CD4-positive, alpha-beta T cell treated with Interleukin-15 for 4 hours (primary cell): ENCODE measurements at regions not wholly inside any gene's neighbourhood (a gene's known extent, or its start where the extent isn't known, plus 50 kb on each side); places are given as distances from the start of the nearest gene placed in this dataset.
"Not testable (repeated sequence)": the region's sequence is repeated elsewhere in the genome, so short reads cannot be mapped to it uniquely, and the experiment has no call there.

Experiments
- DNase-seq: peaks from one replicate; pipeline ENCODE4 v3.0.0-alpha.2; 2020; ENCODE audit warnings: low spot score

DNA sequence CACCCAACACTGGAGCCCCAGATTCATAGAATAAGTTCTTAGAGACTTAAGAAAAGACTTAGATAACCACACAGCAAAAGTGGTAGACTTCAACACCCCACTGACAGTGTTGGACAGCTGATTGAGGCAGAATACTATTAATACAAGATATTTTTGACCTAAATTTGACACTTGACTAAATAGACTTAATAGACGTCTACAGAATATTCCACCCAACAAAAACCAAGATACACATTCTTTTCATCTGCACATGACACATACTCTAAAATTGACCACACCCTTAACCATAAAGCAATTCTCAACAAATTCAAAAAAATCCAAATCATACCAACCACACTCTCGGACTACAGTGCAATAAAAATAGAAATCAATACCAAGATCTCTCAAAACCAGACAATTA is 179.8 kb upstream of the TPM1 start:
- no peak for DNase-seq

DNA sequence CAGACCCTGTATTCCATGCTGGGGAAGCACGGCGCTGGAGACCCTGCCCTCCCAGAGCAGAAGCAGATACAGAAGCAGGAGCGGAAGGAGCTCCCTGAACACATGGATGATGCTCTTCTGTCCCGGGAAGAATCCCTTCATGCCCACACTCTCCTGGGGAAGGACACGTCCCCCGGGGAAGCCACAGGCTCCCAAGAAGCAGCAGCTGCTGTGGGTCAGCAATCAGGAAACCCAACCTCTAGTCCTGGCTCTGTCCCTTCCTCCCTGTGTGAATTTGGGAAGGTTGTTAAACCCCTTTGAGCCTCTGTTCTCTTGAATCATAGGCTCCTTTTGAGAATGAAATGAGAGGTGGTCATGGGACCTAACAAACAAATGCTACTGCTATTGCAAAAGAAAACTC is 176.2 kb upstream of the TPM1 start:
- no peak for DNase-seq

- DNase-seq, result no peak
Measured at GRCh38 chr15:62867844-62868243, 174.7 kb upstream of the TPM1 start.

GRCh38 chr15:62868507-62868906 is 174.0 kb upstream of the TPM1 start:
- no peak for DNase-seq

GRCh38 chr15:62869116-62869515 is 173.4 kb upstream of the TPM1 start:
- DNase-seq, result no peak

DNA sequence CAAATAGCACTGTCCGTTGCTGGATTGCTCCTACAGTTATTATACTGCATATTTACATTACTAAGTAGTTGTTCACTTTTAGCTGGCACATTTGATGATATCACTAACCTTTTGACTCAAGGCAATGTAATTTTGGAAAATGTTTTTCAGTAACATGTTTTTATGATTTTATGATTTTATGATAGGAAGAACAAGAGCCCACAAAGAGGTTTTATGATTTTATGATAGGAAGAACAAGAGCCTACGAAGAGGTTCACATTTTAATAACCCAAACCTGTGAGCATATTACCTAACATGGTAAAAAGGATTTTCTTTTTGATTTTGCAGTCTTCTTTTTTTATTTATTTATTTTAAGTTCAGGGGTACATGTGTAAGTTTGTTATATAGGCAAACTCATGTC is 172.3 kb upstream of the TPM1 start:
- no peak for DNase-seq

- DNase-seq, result not testable (repeated sequence)
Measured at GRCh38 chr15:62870701-62871100, 171.8 kb upstream of the TPM1 start.

GRCh38 chr15:62873203-62873602 is 169.3 kb upstream of the TPM1 start:
- no peak for DNase-seq

- no peak for DNase-seq
Measured at GRCh38 chr15:62874064-62874463, 168.5 kb upstream of the TPM1 start.

DNA sequence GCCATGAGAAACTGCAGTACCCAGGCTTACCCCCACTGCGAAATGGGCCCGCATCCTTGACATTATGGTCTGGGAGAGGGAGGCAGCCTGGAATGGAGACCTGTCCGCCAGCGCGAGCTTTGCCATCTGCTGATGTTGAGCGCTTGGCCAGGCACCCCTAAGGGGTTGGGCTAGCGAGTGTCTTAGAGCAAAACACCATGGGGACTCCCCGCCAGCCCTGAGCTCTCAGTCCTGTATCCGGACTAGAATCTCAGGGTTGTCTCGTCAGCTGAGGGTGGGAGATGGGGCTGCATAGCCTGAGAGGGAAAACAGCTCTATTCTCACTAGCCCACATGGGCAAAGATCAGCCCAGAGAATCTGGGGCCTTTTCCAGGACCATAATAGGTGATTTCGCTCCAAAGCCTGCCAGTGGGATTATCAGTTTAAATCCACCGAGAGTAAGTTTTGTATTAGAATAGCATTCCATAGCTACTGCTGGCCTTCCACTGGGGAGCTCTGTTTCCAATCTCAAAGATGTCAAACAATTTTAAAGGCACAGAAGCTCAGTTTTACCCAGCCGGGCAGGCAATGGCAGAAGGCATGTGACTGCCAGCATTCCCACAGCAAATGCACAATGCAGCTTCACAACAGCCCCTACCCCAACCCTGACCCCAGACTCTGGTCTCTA is 167.5 kb upstream of the TPM1 start:
- no peak for DNase-seq

DNA sequence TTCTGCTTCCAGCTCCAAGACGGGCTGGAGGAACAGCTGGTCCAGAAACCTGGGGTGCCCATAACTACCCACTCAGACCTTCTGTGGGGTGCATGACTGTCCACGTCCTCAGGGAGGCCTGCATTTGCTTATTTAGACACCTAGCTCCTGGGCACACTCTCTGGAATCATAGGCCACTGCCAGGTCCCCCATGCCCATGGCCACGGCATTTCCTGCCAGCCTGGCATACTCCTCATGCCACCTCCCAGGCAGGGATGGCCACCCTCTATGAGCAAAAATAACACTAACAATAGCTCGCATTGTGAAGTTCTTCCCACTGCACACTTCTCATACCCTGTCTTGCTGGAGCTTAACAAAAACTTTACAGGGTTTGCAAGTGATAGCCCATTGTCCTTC is 166.9 kb upstream of the TPM1 start:
- DNase-seq, result no peak

DNA sequence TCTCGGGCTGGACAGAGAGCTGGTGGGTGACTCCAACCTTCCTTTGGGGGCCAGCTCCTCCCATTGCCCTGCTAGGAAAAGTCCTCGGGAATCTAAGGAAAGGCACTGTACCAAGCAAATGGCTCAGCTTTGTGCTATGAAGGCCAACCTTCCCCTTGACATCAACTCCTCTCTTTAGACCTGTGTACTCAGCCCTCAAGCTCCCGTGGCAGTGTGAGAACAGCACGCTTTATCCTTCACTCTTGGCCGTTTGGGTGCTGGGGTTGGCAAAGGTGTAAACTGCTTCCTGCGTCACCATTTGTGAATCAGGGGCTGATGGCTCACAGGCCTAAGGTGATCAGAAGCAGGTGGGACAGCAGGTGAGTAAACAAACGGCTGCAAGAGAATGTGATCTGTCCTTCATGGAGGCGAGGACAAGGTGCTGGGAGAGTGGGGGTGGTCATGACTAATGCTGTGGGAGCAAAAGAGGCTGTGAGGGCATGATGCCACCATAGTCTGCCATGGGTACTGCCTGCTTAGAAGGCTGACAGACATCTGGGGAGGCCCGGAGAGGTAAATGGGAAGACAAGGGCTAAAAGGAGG is 165.2 kb upstream of the TPM1 start:
- DNase-seq, result no peak

GRCh38 chr15:62878070-62878469 is 164.5 kb upstream of the TPM1 start:
- DNase-seq, result no peak

DNA sequence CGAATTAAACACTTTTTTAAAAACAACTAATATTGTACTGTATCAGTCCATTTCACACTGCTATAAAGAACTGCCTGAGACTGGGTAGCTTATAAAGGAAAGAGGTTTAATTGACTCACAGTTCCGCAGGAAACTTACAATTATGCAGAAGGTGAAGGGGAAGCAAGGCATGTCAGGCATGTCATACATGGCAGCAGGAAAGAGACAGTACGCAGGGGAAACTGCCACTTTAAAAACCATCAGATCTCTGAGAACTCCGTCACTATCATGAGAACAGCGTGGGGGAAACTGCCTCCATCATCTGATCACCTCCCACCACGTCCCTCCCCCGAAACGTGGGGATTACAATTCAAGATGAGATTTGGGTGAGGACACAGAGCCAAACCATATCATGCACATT is 162.8 kb upstream of the TPM1 start:
- no peak for DNase-seq

GRCh38 chr15:62880278-62880677 is 162.3 kb upstream of the TPM1 start:
- no peak for DNase-seq

- no peak for DNase-seq
Measured at GRCh38 chr15:62881056-62881455, 161.5 kb upstream of the TPM1 start.

DNA sequence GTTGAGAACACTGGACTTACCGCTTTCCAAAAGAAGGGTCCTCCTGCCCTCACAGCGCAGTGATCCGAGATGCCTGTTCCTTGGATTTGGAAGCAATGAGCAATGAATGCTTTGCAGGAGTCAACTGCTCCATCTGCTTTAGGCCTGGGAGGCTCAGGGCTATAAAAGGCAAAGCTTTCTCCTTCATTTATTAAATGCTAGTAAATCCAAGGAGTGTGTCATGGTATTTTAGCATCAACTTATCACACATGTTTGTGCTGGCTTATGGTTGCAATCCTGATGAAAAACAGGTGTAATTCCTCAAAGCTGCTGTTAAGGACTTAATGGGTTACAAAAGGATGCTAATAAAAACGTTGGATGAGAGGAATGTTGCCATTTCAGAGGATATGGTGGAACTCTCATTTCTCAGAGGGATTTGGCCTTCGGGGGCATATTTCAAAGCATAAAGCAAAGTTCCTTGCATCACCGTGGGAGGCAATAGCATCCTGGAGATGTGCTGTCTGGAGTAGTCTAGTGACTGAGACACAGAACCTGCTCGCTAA is 158.5 kb upstream of the TPM1 start:
- DNase-seq, result no peak

DNA sequence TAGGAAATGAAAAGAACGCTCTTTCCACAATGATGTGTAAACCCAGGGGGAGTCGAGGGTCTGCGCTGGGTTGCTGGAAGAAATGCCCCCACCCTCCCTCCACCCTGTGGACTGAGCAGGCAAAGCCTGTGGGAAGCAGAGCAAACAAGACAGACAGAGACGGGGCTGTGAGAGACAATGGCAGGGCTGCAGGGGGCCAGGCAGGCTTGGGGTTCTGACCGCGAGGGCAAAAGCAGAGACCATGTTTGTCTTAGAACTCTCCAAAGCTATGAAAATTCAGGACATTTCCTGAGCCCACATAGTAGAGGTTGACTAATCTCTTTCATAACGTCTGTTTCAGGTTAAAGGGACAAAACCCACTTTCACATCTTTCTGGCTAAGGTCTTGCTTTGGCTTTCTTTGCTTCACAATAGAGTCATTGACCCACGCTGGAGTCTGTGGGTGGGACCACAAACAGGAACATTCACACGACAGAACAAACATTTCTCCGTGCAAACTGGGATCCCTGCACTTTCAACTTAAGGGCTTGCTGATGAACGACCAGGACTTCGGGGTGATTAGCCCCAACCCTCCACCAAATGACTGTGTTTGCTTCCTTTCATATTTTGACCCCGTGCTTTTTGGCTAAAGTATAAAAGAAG is 156.0 kb upstream of the TPM1 start:
- DNase-seq, result no peak

GRCh38 chr15:62887113-62887570 is 155.4 kb upstream of the TPM1 start:
- no peak for DNase-seq

GRCh38 chr15:62888623-62889022 is 153.9 kb upstream of the TPM1 start:
- DNase-seq, result no peak

GRCh38 chr15:62889141-62889661 is 153.3 kb upstream of the TPM1 start:
- DNase-seq, result no peak

DNA sequence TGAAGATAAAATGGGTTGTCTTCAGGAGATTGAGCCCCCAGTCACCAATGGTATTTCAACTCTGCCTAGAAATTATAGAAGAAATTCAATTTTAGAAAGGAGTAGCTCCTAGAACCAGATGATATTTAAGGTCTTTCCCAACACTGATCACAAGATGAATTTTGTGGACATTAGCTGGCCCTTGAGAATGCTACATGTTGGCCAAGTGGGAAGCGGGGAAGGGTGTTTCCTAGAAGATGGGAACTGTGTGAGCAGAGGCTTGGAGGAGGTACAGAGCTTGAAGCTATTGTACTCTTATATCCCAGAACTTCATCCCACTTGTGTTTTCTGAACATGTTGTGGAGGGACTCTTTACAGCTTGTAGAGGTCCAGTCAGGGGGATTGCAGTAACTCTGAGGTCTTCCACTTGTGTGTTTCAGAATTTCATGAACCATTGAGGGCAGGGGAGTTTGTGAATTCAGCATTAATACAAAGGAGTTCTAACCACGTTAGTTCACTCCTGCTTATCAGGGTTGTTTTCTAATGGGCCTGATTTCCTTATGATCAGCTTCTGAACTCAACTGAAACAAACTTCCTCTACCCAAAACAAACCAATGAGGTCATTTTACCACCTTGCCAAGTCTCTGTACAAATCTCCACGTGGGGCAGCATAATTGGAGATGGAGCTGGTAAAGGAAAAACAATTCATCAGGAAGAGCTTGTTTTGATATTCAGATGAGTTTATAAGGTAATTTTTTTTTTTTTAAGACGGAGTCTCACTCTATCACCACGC is 152.6 kb upstream of the TPM1 start:
- DNase-seq, result no peak
